H4 (cell line): ENCODE measurements at regions not wholly inside any gene's neighbourhood (a gene's known extent, or its start where the extent isn't known, plus 50 kb on each side); places are given as distances from the start of the nearest gene placed in this dataset.
A peak's percentile ranks its signal among the peaks of the same experiment; 100 is the strongest.

Experiments
- DNase-seq: peaks from one replicate; pipeline ENCODE4 v3.0.0-alpha.2; 2015; ENCODE audit warnings: low spot score

GRCh38 chr20:50273601-50274491 lies 83.2 kb downstream of the CEBPB start:
- no peak for DNase-seq

GRCh38 chr20:50274570-50275430 lies 84.2 kb downstream of the CEBPB start:
- DNase-seq = no peak

GRCh38 chr20:50276119-50277063 lies 85.8 kb downstream of the CEBPB start:
- no peak for DNase-seq

DNA sequence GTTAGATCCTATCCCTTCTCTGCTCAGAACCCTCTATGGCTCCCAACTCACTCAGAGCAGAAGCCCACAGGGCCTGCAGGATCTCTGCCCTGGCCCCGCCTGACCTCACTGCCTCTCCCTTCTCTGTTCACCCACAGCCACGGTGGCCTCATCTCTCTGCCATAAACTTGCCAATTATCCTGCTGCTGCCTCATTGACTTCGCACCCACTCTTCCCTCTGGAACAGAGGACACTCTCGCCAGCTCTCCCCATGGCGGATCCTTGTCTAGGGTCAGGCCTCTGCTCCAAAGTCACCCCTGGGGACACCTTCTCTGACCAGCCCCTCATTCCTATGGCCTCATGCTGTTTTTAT lies 86.4 kb downstream of the CEBPB start:
- no peak for DNase-seq

- DNase-seq = no peak
These were observed 87.1 kb downstream of the CEBPB start for GRCh38 chr20:50277460-50278376.

DNA sequence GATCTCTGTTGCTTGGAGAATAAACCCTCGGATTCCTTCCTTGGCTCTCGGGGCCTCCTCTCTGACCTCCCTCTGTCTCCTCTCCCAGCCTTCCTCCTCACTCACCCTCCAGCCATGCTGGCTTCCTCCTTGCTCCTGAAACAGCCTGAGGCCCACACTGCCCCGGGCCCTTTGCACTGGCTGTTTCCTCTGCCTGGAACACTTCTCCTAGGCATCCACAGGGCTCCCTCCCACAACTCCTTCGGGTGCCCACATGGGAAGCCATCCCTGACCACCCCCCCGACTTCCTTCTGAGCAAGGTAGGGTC lies 87.7 kb downstream of the CEBPB start:
- no peak for DNase-seq

DNA sequence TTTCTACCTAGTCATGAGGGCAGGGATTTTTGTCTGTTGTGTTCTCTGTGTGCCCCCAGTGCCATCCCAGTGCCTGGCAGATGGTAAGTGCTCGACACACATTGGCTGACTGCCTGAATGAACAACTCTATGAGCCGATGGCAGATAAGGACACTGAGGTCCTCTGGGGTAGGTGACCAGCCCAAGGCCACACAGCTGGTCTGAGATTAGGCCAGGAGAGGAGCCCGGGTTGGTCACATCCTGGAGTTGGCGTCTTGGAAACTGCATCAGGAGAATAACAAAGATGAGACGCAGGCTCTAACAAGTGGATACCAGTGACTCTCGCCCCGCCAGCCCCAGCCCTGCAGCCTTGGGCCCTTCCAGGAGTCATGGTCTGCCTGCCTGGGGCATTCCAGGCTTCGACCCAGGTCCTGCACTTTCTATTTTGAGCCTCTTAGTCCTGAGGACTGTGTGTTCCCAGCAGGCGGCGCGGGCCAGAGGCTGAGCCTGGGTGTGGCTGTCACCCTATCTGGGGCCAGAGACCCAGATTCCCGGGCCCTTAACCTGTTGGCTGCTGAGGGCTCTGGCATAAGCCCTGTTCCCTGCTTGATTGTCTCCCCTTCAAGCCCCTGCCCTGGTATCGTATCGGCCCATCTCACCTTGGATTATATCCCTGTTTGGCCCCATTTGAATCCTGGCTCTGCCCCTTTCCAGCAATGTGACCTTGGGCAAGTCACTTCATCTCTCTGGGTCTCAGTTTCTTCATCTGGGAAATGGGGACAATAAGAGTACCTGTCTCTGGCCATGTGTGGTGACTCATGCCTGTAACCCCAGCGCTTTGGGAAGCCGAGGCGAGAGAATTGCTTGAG lies 88.3 kb downstream of the CEBPB start:
- no peak for DNase-seq

GRCh38 chr20:50279988-50280850 lies 89.6 kb downstream of the CEBPB start:
- no peak for DNase-seq

DNA sequence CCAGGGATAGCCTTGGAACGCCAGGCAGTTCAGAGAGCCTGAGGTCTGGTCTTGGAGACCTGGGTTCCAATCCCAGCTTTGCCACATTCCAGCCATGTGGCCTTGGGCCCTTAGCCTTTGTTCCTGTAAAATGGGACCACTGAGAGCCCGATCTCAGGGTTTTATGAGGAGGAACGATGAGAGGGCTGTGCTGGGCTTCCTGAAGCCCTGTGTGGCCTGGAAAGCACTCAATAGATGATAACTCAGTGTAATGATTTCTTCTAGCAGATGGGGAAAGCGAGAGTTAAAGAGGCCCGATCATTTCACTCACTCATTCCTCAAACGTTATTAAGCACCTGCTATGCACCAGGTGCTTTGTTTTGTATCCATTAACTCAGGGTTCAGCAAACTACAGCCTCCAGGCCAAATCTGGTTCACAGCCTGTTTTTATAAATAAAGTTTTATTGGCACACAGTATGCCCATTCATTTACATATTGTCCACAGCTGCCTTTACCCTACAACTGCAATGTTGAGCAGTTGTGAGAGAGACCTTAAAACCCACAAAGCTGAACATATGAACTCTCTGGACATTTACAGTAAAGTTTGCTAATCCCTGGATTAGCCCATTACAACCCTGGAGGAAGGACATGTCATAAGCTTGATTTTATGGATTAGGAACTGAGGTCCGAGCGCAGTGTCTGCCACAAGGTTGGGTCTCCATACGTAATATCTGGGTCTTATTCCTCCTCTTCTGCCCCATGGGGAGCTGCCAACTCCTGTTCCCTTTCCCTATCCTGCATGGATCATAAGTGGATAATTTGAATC lies 90.4 kb downstream of the CEBPB start:
- no peak for DNase-seq

GRCh38 chr20:50281831-50282591 lies 91.4 kb downstream of the CEBPB start:
- no peak for DNase-seq

- DNase-seq = no peak
These were observed 92.1 kb downstream of the CEBPB start for GRCh38 chr20:50282592-50283241.

GRCh38 chr20:50283370-50283769 lies 92.7 kb downstream of the CEBPB start:
- DNase-seq = no peak

- peak; percentile 40 for DNase-seq
These were observed 93.5 kb downstream of the CEBPB start for GRCh38 chr20:50283922-50284810.

DNA sequence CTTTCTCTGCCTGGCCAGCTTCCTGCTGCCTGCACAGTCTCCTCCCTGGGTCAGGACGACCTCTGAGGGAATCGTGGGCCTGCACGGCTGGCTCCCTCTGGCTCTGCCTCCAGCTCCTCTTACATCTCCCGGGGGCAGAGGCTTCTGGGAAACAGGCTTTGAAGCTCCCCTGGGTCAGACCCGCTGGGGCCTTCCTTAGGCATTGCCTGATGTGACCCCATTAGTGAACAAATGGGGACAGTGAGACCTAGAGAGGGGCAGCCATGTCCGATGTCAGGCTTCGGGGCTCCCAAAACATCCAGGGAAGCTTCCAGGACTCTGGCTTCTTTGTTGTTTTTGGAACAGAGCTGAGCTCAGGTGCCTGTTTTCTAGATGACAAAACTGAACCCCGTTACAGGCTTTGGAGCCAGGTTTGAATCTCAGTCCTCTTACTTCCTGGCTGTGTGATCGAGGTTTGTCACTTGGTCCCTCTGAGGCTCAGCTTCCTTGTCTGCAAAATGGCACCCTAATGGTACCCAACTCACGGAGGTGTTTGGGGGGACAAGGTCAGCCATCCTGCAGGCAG lies 94.3 kb downstream of the CEBPB start:
- no peak for DNase-seq

DNA sequence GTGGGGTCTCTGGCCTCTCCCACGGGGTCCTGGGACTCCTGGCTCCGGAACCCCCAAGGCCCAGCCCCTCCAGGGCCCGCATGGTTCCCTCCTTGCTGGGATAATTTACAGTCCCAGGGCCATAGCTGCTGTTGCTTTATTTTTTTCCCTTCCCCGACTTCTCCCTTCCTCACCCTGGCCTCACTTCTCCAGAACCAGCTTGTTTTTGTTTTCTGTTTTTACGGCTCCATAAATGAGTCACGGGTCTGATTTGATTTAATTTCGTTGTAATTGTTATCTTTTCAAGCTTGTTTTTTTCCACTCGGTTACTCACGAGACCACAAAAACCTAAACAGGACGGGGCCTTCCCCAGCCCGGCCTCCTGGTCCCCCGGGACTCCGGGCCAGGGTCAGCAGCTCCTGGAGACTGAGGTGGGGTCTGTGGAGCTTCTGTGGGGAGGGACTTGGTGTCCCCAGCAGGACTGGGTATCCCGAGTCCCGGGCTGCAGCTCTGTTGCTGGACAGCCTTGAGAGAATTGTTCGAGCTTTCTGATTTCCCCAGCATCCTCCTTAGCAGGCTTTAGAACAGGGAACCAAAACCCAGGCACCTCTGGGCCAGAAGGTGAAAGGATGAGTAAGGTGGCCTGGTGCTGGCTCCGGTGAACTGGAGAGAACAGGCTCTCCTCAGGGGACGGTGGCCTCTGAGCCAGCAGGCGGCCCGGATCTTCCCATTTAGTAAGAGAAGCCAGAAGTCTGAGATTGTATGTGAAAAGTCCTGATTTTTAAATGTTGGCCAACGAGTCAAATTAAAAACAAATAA lies 94.9 kb downstream of the CEBPB start:
- DNase-seq = peak; percentile 62
